SU-DHL-6 (cell line): ENCODE measurements at regions not wholly inside any gene's neighbourhood (a gene's known extent, or its start where the extent isn't known, plus 50 kb on each side); places are given as distances from the start of the nearest gene placed in this dataset.

Source experiments
- H2AFZ ChIP-seq: fragments of 200-600 bp; sonication (generic); 2 replicates; pipeline ENCODE4 v1.6.1; 2014; ENCODE audit warnings: low read depth, mild to moderate bottlenecking, moderate library complexity, mixed read lengths, antibody characterized with exemption, low read length; ENCODE audit not compliant: severe bottlenecking
- H3F3A ChIP-seq: fragments of 200-600 bp; shearing (Covaris generic); 2 replicates; pipeline ENCODE4 v1.6.0; 2016; ENCODE audit warnings: antibody characterized with exemption, mild to moderate bottlenecking; ENCODE audit not compliant: insufficient read depth
- H3K27ac ChIP-seq: fragments of 200-600 bp; sonication (generic); 2 replicates; pipeline ENCODE4 v1.5.1; 2016; ENCODE audit warnings: low read depth, mild to moderate bottlenecking, low read length, moderate library complexity, mixed read lengths
- H3K27me3 ChIP-seq: fragments of 200-600 bp; sonication (generic), shearing (Covaris generic); 2 replicates; pipeline ENCODE4 v1.6.0; 2014; ENCODE audit warnings: mild to moderate bottlenecking, low read length
- H3K36me3 ChIP-seq: fragments of 200-600 bp; sonication (generic); 2 replicates; pipeline ENCODE4 v1.6.1; 2014; ENCODE audit warnings: mild to moderate bottlenecking, low read length, mixed read lengths
- H3K4me2 ChIP-seq: fragments of 300-600, 200-600 bp; shearing (Covaris generic), sonication (generic); 2 replicates; pipeline ENCODE4 v1.6.0; 2014; ENCODE audit warnings: low read length, low read depth, mild to moderate bottlenecking; ENCODE audit not compliant: poor library complexity, severe bottlenecking
- H3K4me3 ChIP-seq: fragments of 200-600 bp; sonication (generic); 2 replicates; pipeline ENCODE4 v1.5.1; 2014; ENCODE audit warnings: antibody characterized with exemption, low read length, mild to moderate bottlenecking, mixed read lengths; ENCODE audit not compliant: insufficient read depth, poor library complexity, severe bottlenecking
- H3K79me2 ChIP-seq: fragments of 200-600 bp; sonication (generic); 2 replicates; pipeline ENCODE4 v1.6.1; 2014; ENCODE audit warnings: mild to moderate bottlenecking, low read length, moderate library complexity; ENCODE audit not compliant: insufficient read depth
- H3K9ac ChIP-seq: fragments of 200-600 bp; sonication (generic); 2 replicates; pipeline ENCODE4 v1.7.0; 2014; ENCODE audit warnings: mild to moderate bottlenecking, low read length
- H3K9me2 ChIP-seq: fragments of 200-600 bp; sonication (generic); replicated peaks from 2 replicates; pipeline ENCODE4 v1.6.1; 2014; ENCODE audit warnings: low read length; ENCODE audit not compliant: insufficient read depth
- H3K9me3 ChIP-seq: fragments of 200-600 bp; sonication (generic); 2 replicates; pipeline ENCODE4 v1.6.1; 2014; ENCODE audit warnings: low read length, mixed read lengths; ENCODE audit not compliant: insufficient read depth
- H4K20me1 ChIP-seq: fragments of 200-600 bp; sonication (generic); 2 replicates; pipeline ENCODE4 v1.6.1; 2014; ENCODE audit warnings: low read depth, mild to moderate bottlenecking, antibody characterized with exemption, low read length, moderate library complexity, mixed read lengths
- EZH2phosphoT487 ChIP-seq: fragments of 200-600 bp; sonication (generic), shearing (Covaris generic); conservative IDR thresholded peaks from 2 replicates; pipeline ENCODE4 v1.6.1; 2018; ENCODE audit warnings: mild to moderate bottlenecking, antibody characterized with exemption, low read length, moderate library complexity, mixed read lengths
- TF ChIP-seq, protein P1 (sequence below): fragments of 200-600 bp; sonication (generic); IDR thresholded peaks from one replicate; pipeline ENCODE4 v1.5.1; 2017; ENCODE audit warnings: antibody characterized with exemption, mild to moderate bottlenecking, low read length, moderate library complexity; ENCODE audit not compliant: insufficient read depth, poor library complexity, severe bottlenecking

- Histone ChIP-seq H3K9ac (no peak overlapping the region), H3K79me2 (no peaks in the 10 kb centered on the region), H3K27me3 (no peaks in the 10 kb centered on the region), H3K27ac (no peak overlapping the region), H3K36me3 (no peaks in the 10 kb centered on the region), H3K9me2 (no peaks in the 10 kb centered on the region), H3K4me2 (no peak overlapping the region), H4K20me1 (no peaks in the 10 kb centered on the region), H3K4me3 (no peak overlapping the region), H3K9me3 (no peaks in the 10 kb centered on the region), H3F3A (no peaks in the 10 kb centered on the region), H2AFZ (no peak overlapping the region)
- no peak for TF ChIP-seq EZH2phosphoT487
- TF ChIP-seq, protein P1, sequence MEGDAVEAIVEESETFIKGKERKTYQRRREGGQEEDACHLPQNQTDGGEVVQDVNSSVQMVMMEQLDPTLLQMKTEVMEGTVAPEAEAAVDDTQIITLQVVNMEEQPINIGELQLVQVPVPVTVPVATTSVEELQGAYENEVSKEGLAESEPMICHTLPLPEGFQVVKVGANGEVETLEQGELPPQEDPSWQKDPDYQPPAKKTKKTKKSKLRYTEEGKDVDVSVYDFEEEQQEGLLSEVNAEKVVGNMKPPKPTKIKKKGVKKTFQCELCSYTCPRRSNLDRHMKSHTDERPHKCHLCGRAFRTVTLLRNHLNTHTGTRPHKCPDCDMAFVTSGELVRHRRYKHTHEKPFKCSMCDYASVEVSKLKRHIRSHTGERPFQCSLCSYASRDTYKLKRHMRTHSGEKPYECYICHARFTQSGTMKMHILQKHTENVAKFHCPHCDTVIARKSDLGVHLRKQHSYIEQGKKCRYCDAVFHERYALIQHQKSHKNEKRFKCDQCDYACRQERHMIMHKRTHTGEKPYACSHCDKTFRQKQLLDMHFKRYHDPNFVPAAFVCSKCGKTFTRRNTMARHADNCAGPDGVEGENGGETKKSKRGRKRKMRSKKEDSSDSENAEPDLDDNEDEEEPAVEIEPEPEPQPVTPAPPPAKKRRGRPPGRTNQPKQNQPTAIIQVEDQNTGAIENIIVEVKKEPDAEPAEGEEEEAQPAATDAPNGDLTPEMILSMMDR: no peak
Measured at GRCh38 chr10:126846959-126847358, 58.3 kb upstream of the DOCK1 start.

DNA sequence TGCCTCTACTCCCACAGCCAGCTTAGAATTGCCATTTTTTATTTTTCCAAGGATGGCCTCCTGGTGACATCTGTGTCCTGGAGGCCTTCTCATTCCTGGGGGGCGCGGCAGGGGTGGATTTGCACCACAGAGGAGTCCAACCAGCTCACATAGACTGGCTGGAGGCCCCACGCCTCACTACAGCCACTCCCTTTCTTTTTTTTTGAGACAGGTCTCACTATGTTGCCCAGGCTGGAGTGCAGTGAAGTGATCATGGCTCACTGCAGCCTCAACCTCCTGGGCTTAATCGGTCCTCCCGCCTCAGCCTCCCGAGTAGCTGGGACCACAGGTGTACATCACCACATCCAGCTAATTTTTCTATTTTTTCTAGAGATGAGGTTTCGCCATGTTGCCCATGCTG lies 57.6 kb upstream of the DOCK1 start:
- H3K27ac ChIP-seq: no peak overlapping the region
- H2AFZ ChIP-seq: no peak overlapping the region
- H3F3A ChIP-seq: no peaks in the 10 kb centered on the region
- H3K9me2 ChIP-seq: no peaks in the 10 kb centered on the region
- no peaks in the 10 kb centered on the region for H3K36me3 ChIP-seq
- H3K4me3 ChIP-seq: no peak overlapping the region
- H3K9me3 ChIP-seq: no peaks in the 10 kb centered on the region
- TF ChIP-seq, protein P1: no peak
- TF ChIP-seq EZH2phosphoT487: no peak
- no peak overlapping the region for H3K9ac ChIP-seq
- no peaks in the 10 kb centered on the region for H3K27me3 ChIP-seq
- no peak overlapping the region for H3K4me2 ChIP-seq
- H3K79me2 ChIP-seq: no peaks in the 10 kb centered on the region
- no peaks in the 10 kb centered on the region for H4K20me1 ChIP-seq

- H4K20me1 ChIP-seq: no peaks in the 10 kb centered on the region
- no peaks in the 10 kb centered on the region for H3K9me3 ChIP-seq
- H2AFZ ChIP-seq: no peak overlapping the region
- H3K4me3 ChIP-seq: no peak overlapping the region
- H3K27ac ChIP-seq: no peak overlapping the region
- no peak for TF ChIP-seq EZH2phosphoT487
- TF ChIP-seq, protein P1: no peak
- no peaks in the 10 kb centered on the region for H3K9me2 ChIP-seq
- no peaks in the 10 kb centered on the region for H3K27me3 ChIP-seq
- H3K79me2 ChIP-seq: no peaks in the 10 kb centered on the region
- no peaks in the 10 kb centered on the region for H3K36me3 ChIP-seq
- H3K9ac ChIP-seq: no peak overlapping the region
- no peaks in the 10 kb centered on the region for H3F3A ChIP-seq
- no peak overlapping the region for H3K4me2 ChIP-seq
Measured at GRCh38 chr10:126849646-126850045, 55.6 kb upstream of the DOCK1 start.
